Stimulated activated CD8-positive, alpha-beta memory T cell treated with anti-CD3 and anti-CD28 coated beads, Interleukin-12 subunit alpha, Interleukin-12 subunit beta, amount 100 ng/mL, for 24 hours (primary cell): ENCODE measurements at regions not wholly inside any gene's neighbourhood (a gene's known extent, or its start where the extent isn't known, plus 50 kb on each side); places are given as distances from the start of the nearest gene placed in this dataset.

ENCODE experiments used
- DNase-seq: peaks from one replicate; pipeline ENCODE4 v3.0.0-alpha.2; 2020; ENCODE audit errors: extremely low read depth

- DNase-seq = no peak
These were observed 250.8 kb downstream of the C4orf33 start for GRCh38 chr4:129346734-129347133.

- DNase-seq = no peak
These were observed 255.1 kb downstream of the C4orf33 start for GRCh38 chr4:129350834-129351721.

- no peak for DNase-seq
These were observed 256.5 kb downstream of the C4orf33 start for GRCh38 chr4:129352480-129352879.

GRCh38 chr4:129353490-129353889 lies 257.5 kb downstream of the C4orf33 start:
- DNase-seq = no peak

GRCh38 chr4:129355031-129355430 lies 259.1 kb downstream of the C4orf33 start:
- DNase-seq = no peak

- no peak for DNase-seq
These were observed 259.6 kb downstream of the C4orf33 start for GRCh38 chr4:129355516-129355915.

- DNase-seq = no peak
These were observed 262.6 kb downstream of the C4orf33 start for GRCh38 chr4:129358571-129358970.

GRCh38 chr4:129359461-129359860 lies 263.5 kb downstream of the C4orf33 start:
- no peak for DNase-seq

- DNase-seq = peak; percentile 3
These were observed 266.8 kb downstream of the C4orf33 start for GRCh38 chr4:129362691-129363274.

GRCh38 chr4:129364747-129365452 lies 268.9 kb downstream of the C4orf33 start:
- no peak for DNase-seq

- DNase-seq = no peak
These were observed 273.5 kb downstream of the C4orf33 start for GRCh38 chr4:129369361-129370010.

- no peak for DNase-seq
These were observed 275.1 kb downstream of the C4orf33 start for GRCh38 chr4:129371065-129371464.

- no peak for DNase-seq
These were observed 276.0 kb downstream of the C4orf33 start for GRCh38 chr4:129371926-129372325.

- DNase-seq = no peak
These were observed 281.3 kb downstream of the C4orf33 start for GRCh38 chr4:129377131-129377845.

- no peak for DNase-seq
These were observed 282.4 kb downstream of the C4orf33 start for GRCh38 chr4:129378364-129378763.

GRCh38 chr4:129379429-129379828 lies 283.5 kb downstream of the C4orf33 start:
- DNase-seq = no peak

GRCh38 chr4:129384974-129385373 lies 289.0 kb downstream of the C4orf33 start:
- DNase-seq = no peak

- no peak for DNase-seq
These were observed 291.7 kb downstream of the C4orf33 start for GRCh38 chr4:129387666-129388065.

GRCh38 chr4:129393976-129394375 lies 298.0 kb downstream of the C4orf33 start:
- DNase-seq = no peak

GRCh38 chr4:129394635-129395034 lies 298.7 kb downstream of the C4orf33 start:
- no peak for DNase-seq

- no peak for DNase-seq
These were observed 307.9 kb downstream of the C4orf33 start for GRCh38 chr4:129403848-129404247.
